Type B pancreatic cell (in vitro differentiated cells): ENCODE measurements at regions not wholly inside any gene's neighbourhood (a gene's known extent, or its start where the extent isn't known, plus 50 kb on each side); places are given as distances from the start of the nearest gene placed in this dataset.

Source experiments
- DNase-seq: peaks from one replicate; pipeline ENCODE4 v3.0.0; 2021; ENCODE audit warnings: mixed read lengths; ENCODE audit not compliant: unreplicated experiment; ENCODE audit errors: extremely low spot score
- H3K27ac Mint-ChIP-seq: 2 replicates; pipeline ENCODE4 v1.8.0; 2021; ENCODE audit warnings: mild to moderate bottlenecking, mixed read lengths
- H3K27me3 Mint-ChIP-seq: 2 replicates; pipeline ENCODE4 v1.8.0; 2021; ENCODE audit warnings: mixed read lengths
- H3K36me3 Mint-ChIP-seq: 2 replicates; pipeline ENCODE4 v1.8.0; 2021; ENCODE audit warnings: mixed read lengths
- H3K4me1 Mint-ChIP-seq: one replicate; pipeline ENCODE4 v1.8.0; 2021; ENCODE audit warnings: mixed read lengths; ENCODE audit not compliant: unreplicated experiment
- H3K4me3 Mint-ChIP-seq: 2 replicates; pipeline ENCODE4 v1.8.0; 2021; ENCODE audit warnings: mild to moderate bottlenecking, mixed read lengths
- H3K9me3 Mint-ChIP-seq: 2 replicates; pipeline ENCODE4 v1.8.0; 2021; ENCODE audit warnings: mixed read lengths
- TF ChIP-seq, protein P1 (sequence below): fragments of 200-600 bp; sonication (generic); conservative IDR thresholded peaks from 2 replicates; pipeline ENCODE4 v1.5.0; 2021; ENCODE audit warnings: antibody characterized with exemption, mild to moderate bottlenecking

DNA sequence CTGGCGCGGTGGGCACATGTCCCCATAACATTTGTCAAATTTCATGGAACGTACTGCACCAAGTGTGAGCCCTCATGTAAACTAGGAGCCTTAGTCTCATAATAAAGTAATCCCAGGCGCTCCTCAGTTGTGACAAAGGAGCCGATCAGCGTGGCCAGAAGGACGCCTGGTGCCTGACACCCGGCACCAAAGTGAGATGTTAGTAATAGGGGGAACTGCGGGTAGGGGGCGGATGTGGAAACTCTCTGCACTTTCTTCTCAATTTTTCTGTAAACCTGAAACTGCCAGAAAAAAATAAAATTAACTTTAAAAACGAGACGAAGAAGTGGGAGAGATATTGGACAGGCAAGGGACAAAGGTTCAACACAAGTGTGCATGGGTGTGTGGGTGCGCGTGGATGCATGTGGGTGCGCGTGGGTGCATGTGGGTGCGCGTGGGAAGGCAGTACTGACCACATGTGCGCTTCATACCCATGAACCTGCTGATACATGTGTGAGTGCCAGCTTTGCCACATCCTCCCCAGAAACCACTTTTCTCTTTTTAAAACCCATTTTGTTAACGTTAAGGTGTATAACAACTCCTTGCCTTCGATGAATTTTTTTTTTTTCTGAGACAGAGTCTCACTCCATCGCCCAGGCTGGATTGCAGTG, 55.4 kb upstream of the LINC01488 start:
- H3K27ac Mint-ChIP-seq: no peak overlapping the region
- no peak overlapping the region for H3K4me3 Mint-ChIP-seq

GRCh38 chr11:69427337-69427736, 54.1 kb upstream of the LINC01488 start:
- H3K36me3 Mint-ChIP-seq: no peaks in the 10 kb centered on the region
- H3K27me3 Mint-ChIP-seq: no peaks in the 10 kb centered on the region
- H3K4me3 Mint-ChIP-seq: no peak overlapping the region
- DNase-seq: no peak
- no peak overlapping the region for H3K27ac Mint-ChIP-seq
- TF ChIP-seq, protein P1, sequence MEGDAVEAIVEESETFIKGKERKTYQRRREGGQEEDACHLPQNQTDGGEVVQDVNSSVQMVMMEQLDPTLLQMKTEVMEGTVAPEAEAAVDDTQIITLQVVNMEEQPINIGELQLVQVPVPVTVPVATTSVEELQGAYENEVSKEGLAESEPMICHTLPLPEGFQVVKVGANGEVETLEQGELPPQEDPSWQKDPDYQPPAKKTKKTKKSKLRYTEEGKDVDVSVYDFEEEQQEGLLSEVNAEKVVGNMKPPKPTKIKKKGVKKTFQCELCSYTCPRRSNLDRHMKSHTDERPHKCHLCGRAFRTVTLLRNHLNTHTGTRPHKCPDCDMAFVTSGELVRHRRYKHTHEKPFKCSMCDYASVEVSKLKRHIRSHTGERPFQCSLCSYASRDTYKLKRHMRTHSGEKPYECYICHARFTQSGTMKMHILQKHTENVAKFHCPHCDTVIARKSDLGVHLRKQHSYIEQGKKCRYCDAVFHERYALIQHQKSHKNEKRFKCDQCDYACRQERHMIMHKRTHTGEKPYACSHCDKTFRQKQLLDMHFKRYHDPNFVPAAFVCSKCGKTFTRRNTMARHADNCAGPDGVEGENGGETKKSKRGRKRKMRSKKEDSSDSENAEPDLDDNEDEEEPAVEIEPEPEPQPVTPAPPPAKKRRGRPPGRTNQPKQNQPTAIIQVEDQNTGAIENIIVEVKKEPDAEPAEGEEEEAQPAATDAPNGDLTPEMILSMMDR: no peak
- peaks cover 8% of the 10 kb centered on the region for H3K4me1 Mint-ChIP-seq
- no peaks in the 10 kb centered on the region for H3K9me3 Mint-ChIP-seq

More for the DNA sequence above, 55.4 kb upstream of the LINC01488 start:
- DNase-seq: no peak
- no peaks in the 10 kb centered on the region for H3K36me3 Mint-ChIP-seq
- H3K4me1 Mint-ChIP-seq: peaks cover 5% of the 10 kb centered on the region
- no peaks in the 10 kb centered on the region for H3K27me3 Mint-ChIP-seq
- H3K9me3 Mint-ChIP-seq: no peaks in the 10 kb centered on the region
- TF ChIP-seq, protein P1: no peak

DNA sequence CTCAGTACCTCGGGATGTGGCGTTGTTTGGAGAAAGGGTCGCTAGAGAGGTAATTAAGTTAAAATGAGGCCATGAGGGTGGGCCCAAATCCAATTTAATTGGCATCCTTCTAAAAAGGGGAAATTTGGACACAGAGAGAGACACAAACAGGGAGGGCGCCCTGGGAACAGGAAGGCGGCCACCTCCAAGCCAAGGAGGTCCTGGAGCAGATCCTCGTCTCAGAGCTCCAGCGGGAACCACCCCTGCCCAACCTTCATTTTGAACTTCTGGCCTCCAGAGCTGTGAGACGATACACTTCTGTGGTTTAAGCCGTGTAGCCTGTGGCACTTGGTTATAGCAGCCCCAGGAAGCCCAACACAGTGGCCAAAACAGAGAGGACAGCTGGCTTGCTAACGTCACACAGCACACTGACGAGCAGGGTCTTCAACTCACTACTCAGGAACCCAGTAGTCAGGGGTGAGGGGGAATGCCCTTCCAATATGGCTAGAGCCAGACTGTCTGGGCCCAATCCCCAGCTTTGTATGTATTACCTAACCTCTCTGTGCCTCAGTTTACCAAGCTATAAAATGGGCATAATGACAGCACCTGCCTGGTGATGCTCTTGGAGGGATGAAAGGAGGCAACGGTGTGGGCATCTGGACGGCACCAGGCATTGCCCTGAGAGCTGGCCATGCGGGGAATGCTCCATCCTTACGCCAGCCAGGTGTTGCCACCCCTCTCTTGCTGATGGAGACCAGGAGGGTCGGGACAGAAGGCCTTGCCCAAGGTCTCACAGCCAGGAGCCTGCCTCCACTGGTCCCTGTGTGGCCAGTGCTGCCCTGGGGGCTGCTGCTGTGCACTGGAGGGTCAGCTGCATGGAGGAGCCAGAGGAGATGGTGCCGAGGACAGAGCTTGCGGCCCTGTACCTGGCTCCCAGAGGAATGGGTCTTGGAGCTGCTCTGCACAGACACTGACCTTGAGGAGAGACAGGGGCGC, 53.3 kb upstream of the LINC01488 start:
- no peaks in the 10 kb centered on the region for H3K9me3 Mint-ChIP-seq
- H3K27ac Mint-ChIP-seq: no peak overlapping the region
- no peaks in the 10 kb centered on the region for H3K36me3 Mint-ChIP-seq
- H3K4me3 Mint-ChIP-seq: no peak overlapping the region
- TF ChIP-seq, protein P1: no peak
- no peak for DNase-seq
- H3K4me1 Mint-ChIP-seq: peaks cover 9% of the 10 kb centered on the region
- H3K27me3 Mint-ChIP-seq: peaks cover under 1% of the 10 kb centered on the region

DNA sequence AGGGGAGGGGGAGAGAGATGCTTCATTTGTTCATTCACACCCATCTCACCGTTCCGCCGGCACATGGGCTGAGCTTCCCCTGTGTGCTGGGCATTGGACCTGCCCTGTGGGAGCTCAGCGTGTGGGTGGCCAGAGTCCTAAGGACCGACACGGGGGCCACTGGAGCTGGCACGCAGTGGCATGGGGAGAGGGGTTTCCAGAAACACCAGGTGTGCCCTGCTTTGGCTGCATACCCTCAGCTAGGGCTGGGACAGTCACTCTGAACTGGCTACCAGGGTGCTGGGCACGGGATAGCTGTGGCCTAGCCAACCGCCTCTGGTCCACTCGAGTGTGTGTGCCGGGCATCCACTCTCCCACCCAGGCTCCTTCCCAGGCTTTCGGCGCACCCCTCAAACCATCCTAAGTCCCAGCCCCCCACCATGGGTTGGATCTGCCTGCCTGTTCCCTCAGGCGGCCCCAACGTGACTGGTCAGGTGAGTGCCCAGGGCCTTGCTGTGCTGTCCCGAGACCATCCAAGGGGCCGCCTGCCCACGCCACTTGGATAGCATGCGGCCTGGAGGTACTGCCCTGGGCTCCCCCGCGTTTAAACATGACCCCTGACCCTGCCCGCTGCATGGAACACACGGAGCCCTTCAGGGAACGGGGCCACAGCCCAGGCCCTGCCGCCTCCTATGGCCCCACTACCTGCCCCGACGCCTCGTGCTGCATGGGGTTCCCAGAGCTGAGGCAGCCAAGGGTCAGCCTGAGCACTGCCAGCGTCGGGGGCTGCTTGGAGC, 51.6 kb upstream of the LINC01488 start:
- Mint-ChIP-seq H3K4me1 (peaks cover 22% of the 10 kb centered on the region), H3K4me3 (no peak overlapping the region), H3K27me3 (peaks cover 4% of the 10 kb centered on the region), H3K27ac (no peak overlapping the region), H3K36me3 (no peaks in the 10 kb centered on the region), H3K9me3 (no peaks in the 10 kb centered on the region)
- DNase-seq: no peak
- TF ChIP-seq, protein P1: no peak

- Mint-ChIP-seq H3K4me3 (no peak overlapping the region), H3K27me3 (peaks cover 4% of the 10 kb centered on the region), H3K4me1 (peaks cover 26% of the 10 kb centered on the region), H3K27ac (no peak overlapping the region), H3K36me3 (no peaks in the 10 kb centered on the region), H3K9me3 (no peaks in the 10 kb centered on the region)
- TF ChIP-seq, protein P1: no peak
- DNase-seq: no peak
These were observed 50.9 kb upstream of the LINC01488 start for GRCh38 chr11:69430566-69430965.
